ENCODE measurements at regions not wholly inside any gene's neighbourhood (a gene's known extent, or its start where the extent isn't known, plus 50 kb on each side); places are given as distances from the start of the nearest gene placed in this dataset.

GRCh38 chr18:45268583-45268982 is 346.7 kb upstream of the SLC14A2 start:
- TF ChIP-seq CTCF (IDR thresholded peaks at IDR 0.05) (no peak), POLR2A (IDR thresholded peaks at IDR 0.05) (no peak)

All from ovary (tissue), 3 donors.